Heart left ventricle (tissue), 16 donors: ENCODE measurements at regions not wholly inside any gene's neighbourhood (a gene's known extent, or its start where the extent isn't known, plus 50 kb on each side); places are given as distances from the start of the nearest gene placed in this dataset.
A peak's percentile ranks its signal among the peaks of the same experiment; 100 is the strongest.

ENCODE experiments used
- ATAC-seq, 4 donors: fragments of 200-7000 bp; cut with Tn5 transposase; one replicate each; pipeline ENCODE4 v1.9.1; 2020 to 2022; ENCODE audit warnings: moderate library complexity in 4 of 4, mild to moderate bottlenecking in 3 of 4, moderate number of reproducible peaks in 1 of 4
- DNase-seq, 5 donors: peaks; one replicate each; pipeline ENCODE4 v3.0.0-alpha.2; 2020
- H3K27ac ChIP-seq, 12 donors: fragments of 200-600 bp; sonication (generic) in 4 of 12; one replicate each; pipeline versions ENCODE4 v1.5.0 to v1.8.0; 2016 to 2022; ENCODE audit warnings: mild to moderate bottlenecking in 2 of 12
- H3K27me3 ChIP-seq, 9 donors: fragments of 200-600 bp; sonication (generic) in 2 of 9; one replicate each; pipeline versions ENCODE4 v1.5.1 to v1.8.0; 2016 to 2022; ENCODE audit warnings: mild to moderate bottlenecking in 3 of 9
- H3K36me3 ChIP-seq, 9 donors: fragments of 200-600 bp; sonication (generic) in 2 of 9; one replicate each; pipeline versions ENCODE4 v1.5.0 to v1.8.0; 2018 to 2022; ENCODE audit warnings: mild to moderate bottlenecking in 2 of 9
- H3K4me1 ChIP-seq, 12 donors: fragments of 200-600 bp; sonication (generic) in 4 of 12; one replicate each; pipeline versions ENCODE4 v1.5.0 to v1.8.0; 2016 to 2022; ENCODE audit warnings: mild to moderate bottlenecking in 3 of 12
- H3K4me3 ChIP-seq, 12 donors: fragments of 200-600 bp; sonication (generic) in 4 of 12; one replicate each; pipeline versions ENCODE4 v1.5.0 to v1.8.0; 2017 to 2022; ENCODE audit warnings: mild to moderate bottlenecking in 9 of 12, moderate library complexity in 4 of 12
- H3K9me3 ChIP-seq, 12 donors: fragments of 200-600 bp; sonication (generic) in 4 of 12; one replicate each; pipeline versions ENCODE4 v1.5.0 to v1.8.0; 2016 to 2022; ENCODE audit warnings: mild to moderate bottlenecking in 1 of 12
- POLR2A ChIP-seq, 2 donors: fragments of 450-650 bp; IDR thresholded peaks; one replicate each; pipeline ENCODE4 v1.6.1; 2017; ENCODE audit warnings: antibody characterized with exemption in 2 of 2, mild to moderate bottlenecking in 2 of 2, moderate library complexity in 2 of 2
- WGBS, 4 donors: extraction: QIAGEN DNeasy Blood & Tissue Kit in 2 of 4; methylation state at CpG; one replicate each; pipeline versions ENCODE4 v1.1.5 to v1.1.7; 2013 to 2018; 5-methylcytosine and 5-hydroxymethylcytosine counted together
- intact Hi-C, 10 donors: fragments of 100-400 bp; cut with DNase I; formaldehyde crosslinking; loops; one replicate each; pipeline versions ENCODE4 v1.11.1 to v1.14.2; 2022
- TF ChIP-seq, protein P1 (sequence below), 12 donors: fragments of 200-600 bp; sonication (generic) in 4 of 12; IDR thresholded peaks; one replicate each; pipeline versions ENCODE4 v1.5.0 to v1.8.0; 2018 to 2022; ENCODE audit warnings: antibody characterized with exemption in 12 of 12, mild to moderate bottlenecking in 5 of 12
- donor health status: ischemic (EF 13 %, LVEDD 7.1; RV severe dilation, severe dysfunction).
- donor health status: healthy with polysubstance abuse.
- donor health status: DM: no; HTN: yes; CAD: no.
- donor health status: DM: no; HTN: no; CAD: no.
- donor health status: ischemic (EF 25% LVEDD 6.9; RV normal size, moderate dysfunction).
- donor health status: ischemic (EF 25% LVEDD 5.7; RV mildly dilated, moderate dysfunction).
- donor health status: healthy.
- donor health status: DM: yes; HTN: yes; CAD: no.
- donor health status: ischemic (EF 35%, LVEDD 5.7; RV mildly dilated, moderate dysfunction).
- donor health status: nonischemic (EF 11% LVEDD 7.7; RV severe dilation, severe dysfunction).
- donor health status: DM: yes; HTN: yes; CAD: no.
- donor health status: PGD.
- donor health status: ischemic (EF 29% LVEDD 5.4; RV normal size, mild dysfunction).
- donor health status: nonischemic (EF 23%, LVEDD 6.1; RV moderate dilation, normal function).

DNA sequence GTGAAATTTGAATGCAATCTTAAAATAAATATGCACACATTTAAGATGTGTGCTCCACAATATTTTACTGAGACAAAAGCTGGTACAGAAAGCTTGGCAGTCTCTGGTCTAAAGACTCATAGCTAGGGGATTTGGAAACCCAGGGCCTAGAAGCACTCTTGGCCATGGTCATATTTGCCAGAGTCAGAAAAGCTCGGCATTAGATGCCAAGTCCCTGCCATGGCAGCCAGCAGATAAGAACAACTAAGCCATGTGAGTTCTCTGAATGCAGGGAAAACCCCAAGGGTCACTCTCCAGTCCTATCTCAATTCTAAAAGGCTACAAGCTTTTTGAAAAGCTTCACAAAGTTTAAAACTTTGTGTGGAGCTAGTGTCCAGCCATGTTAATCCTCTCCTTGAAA is 119.5 kb downstream of the FAM114A2 start:
- WGBS, 4 donors: 17 to 29% (median 23%) methylated on average over 1 of the region's 1 CpG
- Histone ChIP-seq H3K9me3 (peaks cover 0 to 19% (median 0%) of the 10 kb centered on the region in 12 donors), H3K27me3 (no peaks in the 10 kb centered on the region), H3K4me1 (peaks cover 0 to 6% (median 0%) of the 10 kb centered on the region in 12 donors), H3K27ac (no peak overlapping the region), H3K4me3 (no peak overlapping the region), H3K36me3 (no peaks in the 10 kb centered on the region)
- no peak for TF ChIP-seq POLR2A (IDR thresholded peaks at IDR 0.05)
- TF ChIP-seq, protein P1, sequence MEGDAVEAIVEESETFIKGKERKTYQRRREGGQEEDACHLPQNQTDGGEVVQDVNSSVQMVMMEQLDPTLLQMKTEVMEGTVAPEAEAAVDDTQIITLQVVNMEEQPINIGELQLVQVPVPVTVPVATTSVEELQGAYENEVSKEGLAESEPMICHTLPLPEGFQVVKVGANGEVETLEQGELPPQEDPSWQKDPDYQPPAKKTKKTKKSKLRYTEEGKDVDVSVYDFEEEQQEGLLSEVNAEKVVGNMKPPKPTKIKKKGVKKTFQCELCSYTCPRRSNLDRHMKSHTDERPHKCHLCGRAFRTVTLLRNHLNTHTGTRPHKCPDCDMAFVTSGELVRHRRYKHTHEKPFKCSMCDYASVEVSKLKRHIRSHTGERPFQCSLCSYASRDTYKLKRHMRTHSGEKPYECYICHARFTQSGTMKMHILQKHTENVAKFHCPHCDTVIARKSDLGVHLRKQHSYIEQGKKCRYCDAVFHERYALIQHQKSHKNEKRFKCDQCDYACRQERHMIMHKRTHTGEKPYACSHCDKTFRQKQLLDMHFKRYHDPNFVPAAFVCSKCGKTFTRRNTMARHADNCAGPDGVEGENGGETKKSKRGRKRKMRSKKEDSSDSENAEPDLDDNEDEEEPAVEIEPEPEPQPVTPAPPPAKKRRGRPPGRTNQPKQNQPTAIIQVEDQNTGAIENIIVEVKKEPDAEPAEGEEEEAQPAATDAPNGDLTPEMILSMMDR (IDR thresholded peaks at IDR 0.05): no peak
- intact Hi-C loops: no loop called here
- DNase-seq: peak in 3 of 5 donors; percentile 15 to 38 (median 34)
- peak in 3 of 4 donors; percentile 71 to 80 (median 73) for ATAC-seq

DNA sequence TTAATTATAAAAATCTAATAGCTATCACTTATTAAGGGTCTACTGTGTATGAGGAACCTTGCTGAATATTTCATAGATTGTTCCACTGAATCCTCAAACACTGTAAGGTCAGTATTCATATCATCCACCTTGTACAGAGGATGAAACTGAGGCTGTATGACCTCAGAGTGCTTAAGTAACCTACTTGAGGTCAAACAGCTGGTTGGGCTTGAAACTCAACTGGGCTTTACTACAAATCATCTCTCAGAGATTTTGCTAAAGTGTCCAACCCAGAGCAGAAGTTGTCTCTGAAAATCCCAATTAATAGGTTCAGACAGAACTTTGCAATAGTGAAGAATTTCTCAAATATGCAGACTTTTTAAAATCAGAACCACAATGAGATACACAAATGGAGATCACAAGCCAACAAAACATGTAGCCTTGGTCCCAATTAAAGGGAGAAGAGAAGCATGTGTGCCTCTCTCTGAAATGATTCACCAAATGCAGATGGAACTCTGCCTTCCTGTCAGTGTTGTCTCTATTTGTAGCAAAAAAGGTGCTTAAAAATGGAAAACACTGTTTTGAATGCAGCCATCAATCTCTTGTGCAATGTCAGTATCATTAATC is 131.4 kb downstream of the FAM114A2 start:
- TF ChIP-seq, protein P1 (IDR thresholded peaks at IDR 0.05): no peak
- TF ChIP-seq POLR2A (IDR thresholded peaks at IDR 0.05): no peak
- Histone ChIP-seq H3K27me3 (no peaks in the 10 kb centered on the region), H3K4me3 (no peak overlapping the region), H3K4me1 (peaks cover 0 to under 1% (median 0%) of the 10 kb centered on the region in 12 donors), H3K27ac (no peak overlapping the region), H3K9me3 (no peaks in the 10 kb centered on the region), H3K36me3 (no peaks in the 10 kb centered on the region)
- no peak for DNase-seq
- no peak for ATAC-seq
- intact Hi-C loops: no loop called here

DNA sequence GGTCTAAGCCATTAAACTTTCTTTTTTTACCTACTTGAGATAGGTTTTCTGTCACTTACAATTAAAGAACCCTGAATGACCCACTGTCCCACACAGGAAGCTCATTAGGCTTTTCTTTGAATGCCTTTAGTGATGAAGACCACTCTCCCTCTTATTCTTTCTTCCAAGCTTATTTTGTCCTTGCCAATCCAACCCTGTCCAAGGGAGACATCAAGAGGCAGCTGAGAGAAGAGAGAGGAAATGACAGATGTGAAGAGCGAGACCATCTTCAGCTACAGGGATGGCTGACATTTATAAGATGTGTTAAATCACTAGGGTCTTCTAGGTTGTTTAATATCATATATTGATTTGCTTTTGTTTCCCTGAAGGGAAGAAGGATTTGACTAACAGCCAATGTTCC is 133.5 kb downstream of the FAM114A2 start:
- Histone ChIP-seq H3K9me3 (no peaks in the 10 kb centered on the region), H3K27ac (no peak overlapping the region), H3K27me3 (no peaks in the 10 kb centered on the region), H3K4me3 (no peak overlapping the region), H3K4me1 (peaks cover 0 to 8% (median 0%) of the 10 kb centered on the region in 12 donors), H3K36me3 (no peaks in the 10 kb centered on the region)
- no peak for DNase-seq
- WGBS, 4 donors: 73 to 89% (median 80%) methylated on average over 1 of the region's 1 CpG
- intact Hi-C loops: no loop called here
- ATAC-seq: no peak
- TF ChIP-seq POLR2A (IDR thresholded peaks at IDR 0.05): no peak
- TF ChIP-seq, protein P1 (IDR thresholded peaks at IDR 0.05): peak in 3 of 12 donors; percentile 10 to 28 (median 14)

DNA sequence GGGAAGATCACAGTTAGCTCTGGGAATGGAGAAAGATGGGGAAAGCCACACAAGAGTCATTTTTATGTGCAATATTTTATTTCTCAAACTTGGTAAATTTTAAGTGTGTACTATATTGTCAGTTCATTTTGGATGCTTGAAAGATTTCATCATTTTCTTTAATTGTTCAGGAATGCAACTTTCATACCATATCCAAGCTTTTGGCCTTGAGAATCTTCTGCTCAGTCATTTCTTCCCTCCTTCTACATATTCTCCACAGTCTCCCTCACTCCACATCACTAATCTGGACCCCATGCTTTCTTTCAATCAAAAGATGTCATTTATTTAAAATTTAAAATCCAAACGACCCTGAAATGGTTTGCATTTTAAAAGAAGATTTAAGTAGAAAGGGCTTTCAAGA is 135.4 kb downstream of the FAM114A2 start:
- H3K27ac ChIP-seq: no peak overlapping the region
- WGBS, 4 donors: 9 to 22% (median 13%) methylated on average over 1 of the region's 1 CpG
- intact Hi-C loops: loop anchor here in 1 of 10 donors (5.0 kb wide), 1 partner anchor 49 kb away; no protein-coding TSS in a partner anchor
- H3K4me3 ChIP-seq: no peak overlapping the region
- no peak for ATAC-seq
- H3K36me3 ChIP-seq: no peaks in the 10 kb centered on the region
- peaks cover 0 to 8% (median 0%) of the 10 kb centered on the region in 12 donors for H3K4me1 ChIP-seq
- no peak for DNase-seq
- no peaks in the 10 kb centered on the region for H3K9me3 ChIP-seq
- no peak for TF ChIP-seq POLR2A (IDR thresholded peaks at IDR 0.05)
- TF ChIP-seq, protein P1 (IDR thresholded peaks at IDR 0.05): no peak
- no peaks in the 10 kb centered on the region for H3K27me3 ChIP-seq
